GM10266 (cell line): ENCODE measurements at regions not wholly inside any gene's neighbourhood (a gene's known extent, or its start where the extent isn't known, plus 50 kb on each side); places are given as distances from the start of the nearest gene placed in this dataset.

ENCODE experiments used
- DNase-seq: peaks from one replicate; pipeline ENCODE4 v3.0.0; 2012; ENCODE audit errors: extremely low spot score
- CTCF ChIP-seq: IDR thresholded peaks from 2 replicates; pipeline ENCODE4 v1.5.1; 2012; ENCODE audit warnings: mild to moderate bottlenecking, low read depth; ENCODE audit not compliant: control insufficient read depth, insufficient read depth; ENCODE audit errors: missing control alignments

- no peak for DNase-seq
- TF ChIP-seq CTCF = no peak
These were observed 100.4 kb downstream of the OGFRL1 start for GRCh38 chr6:71388856-71389527.

- DNase-seq = no peak
These were observed 102.5 kb downstream of the OGFRL1 start for GRCh38 chr6:71391126-71391525.

GRCh38 chr6:71392276-71392675, 103.7 kb downstream of the OGFRL1 start:
- no peak for TF ChIP-seq CTCF
- no peak for DNase-seq

More at GRCh38 chr6:71391126-71391525, 102.5 kb downstream of the OGFRL1 start:
- no peak for TF ChIP-seq CTCF

- no peak for TF ChIP-seq CTCF
- DNase-seq = no peak
These were observed 104.9 kb downstream of the OGFRL1 start for GRCh38 chr6:71393471-71393870.

- no peak for TF ChIP-seq CTCF
- DNase-seq = no peak
These were observed 105.4 kb downstream of the OGFRL1 start for GRCh38 chr6:71393981-71394432.

- no peak for DNase-seq
- TF ChIP-seq CTCF = no peak
These were observed 106.3 kb downstream of the OGFRL1 start for GRCh38 chr6:71394926-71395325.

GRCh38 chr6:71395731-71396409, 107.3 kb downstream of the OGFRL1 start:
- DNase-seq = no peak
- TF ChIP-seq CTCF = no peak
